ENCODE measurements at regions not wholly inside any gene's neighbourhood (a gene's known extent, or its start where the extent isn't known, plus 50 kb on each side); places are given as distances from the start of the nearest gene placed in this dataset.

GRCh38 chr9:23551311-23551721 lies 274.7 kb downstream of the ELAVL2 start:
- H2AFZ ChIP-seq (ENCODE audit: insufficient read depth, low read length, poor library complexity) = no peak overlapping the region
- H3K14ac ChIP-seq (ENCODE audit: low read length) = no peak overlapping the region
- no peaks in the 10 kb centered on the region for H3K36me3 ChIP-seq (ENCODE audit: control insufficient read depth in 1 of 2, insufficient read depth in 2 of 2, low read length in 2 of 2)
- H3K9me3 ChIP-seq (ENCODE audit: insufficient read depth, low read depth, low read length) = no peaks in the 10 kb centered on the region
- DNase-seq = no peak
- H2BK120ac ChIP-seq (ENCODE audit: insufficient read depth, low read length, poor library complexity) = no peak overlapping the region
- no peak overlapping the region for H3K4me3 ChIP-seq (ENCODE audit: low read depth, low read length)
- H4K91ac ChIP-seq (ENCODE audit: low read depth, low read length) = no peak overlapping the region
- no peak overlapping the region for H4K8ac ChIP-seq (ENCODE audit: low read depth, low read length)
- H4K12ac ChIP-seq (ENCODE audit: low read depth, low read length) = no peak overlapping the region
- H2AK5ac ChIP-seq (ENCODE audit: low read length) = no peak overlapping the region
- no peak overlapping the region for H3K4me2 ChIP-seq (ENCODE audit: low read length)
- H3K18ac ChIP-seq (ENCODE audit: low read length) = no peak overlapping the region
- H3K4me1 ChIP-seq (ENCODE audit: control insufficient read depth in 1 of 2, insufficient read depth in 2 of 2, low read length in 2 of 2) = peaks cover 3 to 4% of the 10 kb centered on the region in 2 experiments
- no peak overlapping the region for H2BK5ac ChIP-seq (ENCODE audit: low read depth, low read length, poor library complexity)
- H2BK12ac ChIP-seq (ENCODE audit: low read length) = no peak overlapping the region
- no peaks in the 10 kb centered on the region for H3K79me1 ChIP-seq (ENCODE audit: low read length)
- H3K27me3 ChIP-seq (ENCODE audit: insufficient read depth, low read length) = no peaks in the 10 kb centered on the region
- no peaks in the 10 kb centered on the region for H3K79me2 ChIP-seq (ENCODE audit: control insufficient read depth, insufficient read depth, low read length, poor library complexity)
- no CpG with 5 or more reads among the region's 2 CpGs for WGBS (ENCODE audit: extremely low coverage, insufficient coverage, insufficient read length)
- H3K23ac ChIP-seq (ENCODE audit: low read length) = no peak overlapping the region
- no peak overlapping the region for H3K27ac ChIP-seq (ENCODE audit: low read depth, low read length)
- H3K4ac ChIP-seq (ENCODE audit: low read depth, low read length) = no peak overlapping the region
- no peak overlapping the region for H3K9ac ChIP-seq (ENCODE audit: low read length)

- no peak overlapping the region for H4K12ac ChIP-seq (ENCODE audit: low read depth, low read length)
- no peak overlapping the region for H2AFZ ChIP-seq (ENCODE audit: insufficient read depth, low read length, poor library complexity)
- no CpG with 5 or more reads among the region's 5 CpGs for WGBS (ENCODE audit: extremely low coverage, insufficient coverage, insufficient read length)
- no peak overlapping the region for H3K14ac ChIP-seq (ENCODE audit: low read length)
- H2BK12ac ChIP-seq (ENCODE audit: low read length) = no peak overlapping the region
- H3K27ac ChIP-seq (ENCODE audit: low read depth, low read length) = no peak overlapping the region
- no peak overlapping the region for H4K8ac ChIP-seq (ENCODE audit: low read depth, low read length)
- no peak overlapping the region for H3K4me2 ChIP-seq (ENCODE audit: low read length)
- no peaks in the 10 kb centered on the region for H3K79me1 ChIP-seq (ENCODE audit: low read length)
- no peak overlapping the region for H3K18ac ChIP-seq (ENCODE audit: low read length)
- H3K4ac ChIP-seq (ENCODE audit: low read depth, low read length) = no peak overlapping the region
- no peaks in the 10 kb centered on the region for H3K27me3 ChIP-seq (ENCODE audit: insufficient read depth, low read length)
- peaks cover 3 to 8% of the 10 kb centered on the region in 2 experiments for H3K4me1 ChIP-seq (ENCODE audit: control insufficient read depth in 1 of 2, insufficient read depth in 2 of 2, low read length in 2 of 2)
- H4K91ac ChIP-seq (ENCODE audit: low read depth, low read length) = no peak overlapping the region
- H2BK5ac ChIP-seq (ENCODE audit: low read depth, low read length, poor library complexity) = no peak overlapping the region
- no peak overlapping the region for H2BK120ac ChIP-seq (ENCODE audit: insufficient read depth, low read length, poor library complexity)
- H3K9ac ChIP-seq (ENCODE audit: low read length) = no peak overlapping the region
- no peaks in the 10 kb centered on the region for H3K36me3 ChIP-seq (ENCODE audit: control insufficient read depth in 1 of 2, insufficient read depth in 2 of 2, low read length in 2 of 2)
- no peak overlapping the region for H3K23ac ChIP-seq (ENCODE audit: low read length)
- no peaks in the 10 kb centered on the region for H3K9me3 ChIP-seq (ENCODE audit: insufficient read depth, low read depth, low read length)
- H3K4me3 ChIP-seq (ENCODE audit: low read depth, low read length) = no peak overlapping the region
- no peak overlapping the region for H2AK5ac ChIP-seq (ENCODE audit: low read length)
- no peaks in the 10 kb centered on the region for H3K79me2 ChIP-seq (ENCODE audit: control insufficient read depth, insufficient read depth, low read length, poor library complexity)
- DNase-seq = no peak
Measured at GRCh38 chr9:23551929-23552707, 273.9 kb downstream of the ELAVL2 start.

GRCh38 chr9:23552876-23553601 lies 273.0 kb downstream of the ELAVL2 start:
- Histone ChIP-seq H3K4me3 (ENCODE audit: low read depth, low read length) (no peak overlapping the region), H2BK12ac (ENCODE audit: low read length) (no peak overlapping the region), H3K4me2 (ENCODE audit: low read length) (no peak overlapping the region), H3K27me3 (ENCODE audit: insufficient read depth, low read length) (no peaks in the 10 kb centered on the region), H2AK5ac (ENCODE audit: low read length) (no peak overlapping the region), H2BK5ac (ENCODE audit: low read depth, low read length, poor library complexity) (no peak overlapping the region), H3K14ac (ENCODE audit: low read length) (no peak overlapping the region), H3K36me3 (ENCODE audit: control insufficient read depth in 1 of 2, insufficient read depth in 2 of 2, low read length in 2 of 2) (no peaks in the 10 kb centered on the region), H2BK120ac (ENCODE audit: insufficient read depth, low read length, poor library complexity) (no peak overlapping the region), H3K23ac (ENCODE audit: low read length) (no peak overlapping the region), H3K79me2 (ENCODE audit: control insufficient read depth, insufficient read depth, low read length, poor library complexity) (no peaks in the 10 kb centered on the region), H3K27ac (ENCODE audit: low read depth, low read length) (no peak overlapping the region), H3K9ac (ENCODE audit: low read length) (no peak overlapping the region), H3K18ac (ENCODE audit: low read length) (no peak overlapping the region), H3K79me1 (ENCODE audit: low read length) (no peaks in the 10 kb centered on the region), H3K9me3 (ENCODE audit: insufficient read depth, low read depth, low read length) (no peaks in the 10 kb centered on the region), H3K4ac (ENCODE audit: low read depth, low read length) (no peak overlapping the region), H3K4me1 (ENCODE audit: control insufficient read depth in 1 of 2, insufficient read depth in 2 of 2, low read length in 2 of 2) (peaks cover 3 to 8% of the 10 kb centered on the region in 2 experiments), H2AFZ (ENCODE audit: insufficient read depth, low read length, poor library complexity) (no peak overlapping the region), H4K8ac (ENCODE audit: low read depth, low read length) (no peak overlapping the region), H4K91ac (ENCODE audit: low read depth, low read length) (no peak overlapping the region), H4K12ac (ENCODE audit: low read depth, low read length) (no peak overlapping the region)
- whole genome bisulfite sequencing (ENCODE audit: extremely low coverage, insufficient coverage, insufficient read length) = no CpG with 5 or more reads among the region's 8 CpGs
- no peak for DNase-seq

- no peak overlapping the region for H2BK12ac ChIP-seq (ENCODE audit: low read length)
- no peak overlapping the region for H3K4ac ChIP-seq (ENCODE audit: low read depth, low read length)
- H3K79me1 ChIP-seq (ENCODE audit: low read length) = no peaks in the 10 kb centered on the region
- no peak overlapping the region for H3K27ac ChIP-seq (ENCODE audit: low read depth, low read length)
- no peak overlapping the region for H2AK5ac ChIP-seq (ENCODE audit: low read length)
- no peak overlapping the region for H3K18ac ChIP-seq (ENCODE audit: low read length)
- H2BK120ac ChIP-seq (ENCODE audit: insufficient read depth, low read length, poor library complexity) = no peak overlapping the region
- no peak for DNase-seq
- no peaks in the 10 kb centered on the region for H3K79me2 ChIP-seq (ENCODE audit: control insufficient read depth, insufficient read depth, low read length, poor library complexity)
- peaks cover 3 to 8% of the 10 kb centered on the region in 2 experiments for H3K4me1 ChIP-seq (ENCODE audit: control insufficient read depth in 1 of 2, insufficient read depth in 2 of 2, low read length in 2 of 2)
- no peaks in the 10 kb centered on the region for H3K36me3 ChIP-seq (ENCODE audit: control insufficient read depth in 1 of 2, insufficient read depth in 2 of 2, low read length in 2 of 2)
- no CpG with 5 or more reads among the region's 1 CpG for WGBS (ENCODE audit: extremely low coverage, insufficient coverage, insufficient read length)
- H2AFZ ChIP-seq (ENCODE audit: insufficient read depth, low read length, poor library complexity) = no peak overlapping the region
- no peaks in the 10 kb centered on the region for H3K9me3 ChIP-seq (ENCODE audit: insufficient read depth, low read depth, low read length)
- no peak overlapping the region for H3K4me3 ChIP-seq (ENCODE audit: low read depth, low read length)
- no peak overlapping the region for H3K14ac ChIP-seq (ENCODE audit: low read length)
- H4K8ac ChIP-seq (ENCODE audit: low read depth, low read length) = no peak overlapping the region
- no peak overlapping the region for H3K4me2 ChIP-seq (ENCODE audit: low read length)
- H4K12ac ChIP-seq (ENCODE audit: low read depth, low read length) = no peak overlapping the region
- H3K27me3 ChIP-seq (ENCODE audit: insufficient read depth, low read length) = no peaks in the 10 kb centered on the region
- H3K9ac ChIP-seq (ENCODE audit: low read length) = no peak overlapping the region
- H4K91ac ChIP-seq (ENCODE audit: low read depth, low read length) = no peak overlapping the region
- H3K23ac ChIP-seq (ENCODE audit: low read length) = no peak overlapping the region
- no peak overlapping the region for H2BK5ac ChIP-seq (ENCODE audit: low read depth, low read length, poor library complexity)
Measured at GRCh38 chr9:23554686-23555085, 271.4 kb downstream of the ELAVL2 start.
